ENCODE measurements at regions not wholly inside any gene's neighbourhood (a gene's known extent, or its start where the extent isn't known, plus 50 kb on each side); places are given as distances from the start of the nearest gene placed in this dataset.
"Not testable (repeated sequence)": the region's sequence is repeated elsewhere in the genome, so short reads cannot be mapped to it uniquely, and the experiment has no call there.

GRCh38 chr13:90798381-90798780 is 549.1 kb upstream of the MIR17HG start:
- no peak for DNase-seq (ENCODE audit: low spot score)

GRCh38 chr13:90800082-90800746 is 547.3 kb upstream of the MIR17HG start:
- no peak for DNase-seq (ENCODE audit: low spot score)

DNA sequence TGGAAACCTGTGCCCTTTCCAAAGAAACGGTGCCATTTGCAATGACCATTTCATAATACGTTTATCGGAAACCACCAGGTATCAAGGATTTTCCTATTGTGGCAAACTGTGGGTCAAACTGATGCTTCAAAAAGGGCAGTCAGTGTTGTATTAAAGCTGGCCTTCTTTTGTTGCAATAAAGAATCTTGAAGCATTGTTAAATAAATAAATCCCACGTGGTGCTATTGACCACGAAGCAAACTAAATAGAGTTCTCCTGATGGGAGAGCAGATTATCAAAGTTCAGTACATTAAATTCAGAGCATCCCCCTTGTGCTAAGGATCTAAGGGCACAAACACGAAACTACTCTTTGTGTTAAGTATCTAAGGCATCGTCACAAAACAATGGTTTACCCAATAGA is 545.9 kb upstream of the MIR17HG start:
- no peak for DNase-seq (ENCODE audit: low spot score)

- DNase-seq (ENCODE audit: low spot score), result no peak
Measured at GRCh38 chr13:90803210-90803609, 544.3 kb upstream of the MIR17HG start.

DNA sequence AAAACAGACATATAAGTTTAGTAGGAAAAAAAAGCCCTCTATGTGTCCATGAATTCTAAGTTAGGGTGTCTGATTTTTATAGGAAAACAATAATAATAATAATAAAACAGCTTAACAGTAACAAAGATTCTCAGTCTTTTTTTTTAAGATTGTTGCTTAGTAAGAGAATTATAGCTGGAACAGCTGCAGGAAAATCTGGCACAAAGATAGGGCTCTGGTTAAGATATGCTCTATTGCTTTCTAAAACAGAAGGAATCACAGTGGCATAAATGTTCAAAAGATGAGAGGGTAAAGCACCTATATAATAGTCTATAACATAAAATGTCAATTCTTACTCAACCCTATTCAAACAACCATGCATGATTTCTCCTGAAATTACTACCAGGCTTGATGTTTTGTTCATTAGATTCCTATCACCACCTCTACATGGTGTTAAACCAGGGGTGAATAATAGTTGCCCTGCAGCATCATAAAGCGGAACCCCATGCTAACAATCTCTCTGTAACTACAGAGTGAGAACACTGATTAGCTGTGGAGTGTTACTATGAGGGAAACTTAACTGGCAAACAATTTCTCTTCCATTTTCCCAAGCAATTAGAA is 541.4 kb upstream of the MIR17HG start:
- no peak for DNase-seq (ENCODE audit: low spot score)

DNA sequence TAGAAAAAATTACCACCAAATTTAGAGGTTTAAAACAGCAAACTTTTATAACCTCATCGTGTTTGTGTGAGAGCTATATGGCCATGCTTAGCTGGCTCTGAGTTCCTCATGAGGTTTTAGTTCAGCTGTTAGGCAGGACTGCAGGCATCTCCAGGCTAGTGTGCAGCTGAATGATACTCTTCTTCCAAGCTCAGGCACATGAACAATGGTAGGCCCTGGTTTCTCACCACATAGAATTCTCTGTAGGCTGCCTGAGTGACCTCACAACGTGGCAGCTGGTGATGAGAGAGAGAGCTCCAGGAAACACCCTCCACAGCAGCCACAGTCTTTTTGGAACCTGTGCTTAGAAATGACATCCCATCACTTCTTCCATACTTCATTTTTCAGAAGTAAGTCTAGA is 540.6 kb upstream of the MIR17HG start:
- DNase-seq (ENCODE audit: low spot score), result no peak

GRCh38 chr13:90808838-90809237 is 538.6 kb upstream of the MIR17HG start:
- DNase-seq (ENCODE audit: low spot score), result no peak

DNA sequence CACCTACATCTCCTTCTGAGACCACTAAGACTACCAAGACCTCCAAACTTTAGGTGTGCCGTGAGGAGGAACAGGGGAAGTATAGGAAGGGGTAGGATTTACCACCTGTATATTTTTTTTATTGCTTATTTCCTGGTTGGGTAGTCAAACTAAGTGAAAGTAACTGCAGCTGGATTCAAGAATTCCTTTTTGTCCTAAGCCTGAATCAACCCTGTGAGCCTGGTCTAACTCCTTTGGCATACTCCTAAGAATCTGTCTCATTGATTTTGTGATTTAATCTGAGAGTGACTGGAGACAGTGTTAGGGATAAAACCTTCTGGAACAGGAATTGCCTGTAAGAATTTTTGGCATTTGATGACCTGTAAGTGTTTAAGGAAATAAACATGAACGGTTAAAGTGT is 523.5 kb upstream of the MIR17HG start:
- no peak for DNase-seq (ENCODE audit: low spot score)

GRCh38 chr13:90826688-90827087 is 520.8 kb upstream of the MIR17HG start:
- no peak for DNase-seq (ENCODE audit: low spot score)

DNA sequence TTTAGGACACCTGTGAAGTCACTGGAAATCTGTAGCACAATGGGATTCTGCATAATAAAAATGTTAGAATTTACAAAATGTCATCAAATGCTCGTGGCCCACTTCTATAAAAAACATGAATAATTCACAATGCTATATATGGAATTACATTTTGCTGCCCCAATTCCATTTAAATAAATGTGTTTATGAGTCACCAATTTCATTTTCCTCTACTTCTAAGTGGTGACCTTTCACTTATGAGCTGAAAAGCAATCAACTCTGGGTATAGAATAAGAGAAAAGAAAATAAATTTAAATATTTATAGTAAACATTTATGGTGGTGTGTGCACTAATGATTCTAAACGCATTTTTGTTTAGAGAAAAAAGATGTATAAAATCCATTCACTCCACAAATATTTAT is 516.7 kb upstream of the MIR17HG start:
- DNase-seq (ENCODE audit: low spot score), result no peak

GRCh38 chr13:90833951-90834350 is 513.5 kb upstream of the MIR17HG start:
- no peak for DNase-seq (ENCODE audit: low spot score)

- no peak for DNase-seq (ENCODE audit: low spot score)
Measured at GRCh38 chr13:90834700-90835099, 512.8 kb upstream of the MIR17HG start.

DNA sequence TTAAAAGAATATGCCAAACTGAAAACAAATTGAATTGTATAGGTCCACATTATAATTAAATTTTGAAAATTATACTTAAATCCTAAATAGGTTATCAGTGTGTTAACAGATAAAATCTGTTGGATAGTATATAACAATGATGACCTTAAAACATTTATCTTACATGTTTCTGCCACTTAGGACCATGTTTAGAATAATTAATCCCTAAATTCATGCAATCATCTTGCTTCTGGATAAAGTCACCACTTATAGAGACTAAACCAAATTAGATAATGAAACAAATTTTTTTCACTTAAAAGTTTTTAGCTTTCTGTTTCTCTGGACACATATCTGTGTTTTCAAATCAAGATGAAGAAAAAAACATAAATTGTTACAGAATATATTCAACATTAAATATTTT is 511.7 kb upstream of the MIR17HG start:
- DNase-seq (ENCODE audit: low spot score), result no peak

DNA sequence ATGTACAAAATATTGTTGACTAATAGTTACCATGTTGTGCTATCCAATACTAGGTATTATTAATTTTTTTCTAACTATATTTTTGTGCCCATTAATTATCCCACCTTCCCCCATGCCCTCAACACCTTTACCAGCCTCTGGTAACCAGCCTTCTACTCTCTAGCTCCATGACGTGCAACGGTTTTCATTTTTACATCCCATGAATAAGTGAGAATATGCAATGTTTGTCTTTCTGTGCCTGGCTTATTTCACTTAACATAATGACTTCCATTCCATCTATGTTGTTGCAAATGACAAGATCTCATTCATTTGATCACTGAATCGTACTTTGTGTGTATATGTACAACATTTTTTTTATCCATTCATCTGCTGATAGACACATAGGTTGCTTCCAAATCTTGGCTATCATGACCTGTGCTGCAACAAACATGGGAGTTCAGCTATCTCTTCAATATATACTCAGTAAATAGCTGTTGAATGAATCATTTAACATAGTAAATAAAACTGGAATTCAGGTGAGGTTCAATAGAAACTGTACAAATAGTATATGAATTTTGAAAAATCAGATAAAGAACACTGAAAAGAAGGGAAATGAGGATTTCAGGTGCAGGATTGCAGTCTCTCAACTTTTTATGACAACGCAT is 509.0 kb upstream of the MIR17HG start:
- DNase-seq (ENCODE audit: low spot score), result no peak

- no peak for DNase-seq (ENCODE audit: low spot score)
Measured at GRCh38 chr13:90839061-90839460, 508.4 kb upstream of the MIR17HG start.

GRCh38 chr13:90846936-90847335 is 500.6 kb upstream of the MIR17HG start:
- DNase-seq (ENCODE audit: low spot score), result no peak

DNA sequence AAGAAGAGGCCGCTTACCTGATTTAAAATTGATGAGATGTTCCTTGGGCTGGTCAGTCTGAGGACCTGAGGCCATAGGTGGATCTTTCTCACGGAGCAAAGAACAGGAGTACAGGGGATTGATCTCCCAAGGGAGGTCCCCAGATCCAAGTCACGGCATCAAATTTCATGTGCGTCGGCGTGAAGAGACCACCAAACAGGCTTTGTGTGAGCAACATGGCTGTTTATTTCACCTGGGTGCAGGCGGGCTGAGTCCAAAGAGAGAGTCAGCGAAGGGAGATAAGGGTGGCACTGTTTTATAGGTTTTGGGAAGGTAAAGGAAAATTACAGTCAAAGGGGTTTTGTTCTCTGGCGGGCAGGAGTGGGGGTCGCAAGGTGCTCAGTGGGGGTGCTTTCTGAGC is 493.8 kb upstream of the MIR17HG start:
- DNase-seq (ENCODE audit: low spot score), result not testable (repeated sequence)

- DNase-seq (ENCODE audit: low spot score), result no peak
Measured at GRCh38 chr13:90857921-90858320, 489.6 kb upstream of the MIR17HG start.

DNA sequence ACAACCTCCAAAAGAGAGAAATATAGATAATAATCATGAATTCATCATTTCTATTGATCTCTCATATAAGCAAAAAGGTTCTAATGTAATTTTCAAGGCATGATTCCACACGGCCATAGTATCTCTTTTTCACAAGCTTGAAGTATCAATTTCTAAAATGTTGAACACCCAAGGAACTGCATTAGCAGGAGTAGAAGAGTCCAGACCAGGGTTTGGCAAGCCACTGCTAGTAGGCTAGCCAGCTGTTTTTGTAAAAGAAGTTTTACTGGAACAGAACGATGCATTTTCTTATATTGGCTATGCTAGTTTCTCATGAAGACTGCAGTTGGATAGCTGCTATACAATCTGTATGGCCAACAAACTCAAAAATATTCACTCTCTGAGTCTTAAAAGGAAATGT is 481.5 kb upstream of the MIR17HG start:
- no peak for DNase-seq (ENCODE audit: low spot score)

- peak; percentile 2 for DNase-seq (ENCODE audit: low spot score)
Measured at GRCh38 chr13:90867336-90867683, 480.2 kb upstream of the MIR17HG start.

DNA sequence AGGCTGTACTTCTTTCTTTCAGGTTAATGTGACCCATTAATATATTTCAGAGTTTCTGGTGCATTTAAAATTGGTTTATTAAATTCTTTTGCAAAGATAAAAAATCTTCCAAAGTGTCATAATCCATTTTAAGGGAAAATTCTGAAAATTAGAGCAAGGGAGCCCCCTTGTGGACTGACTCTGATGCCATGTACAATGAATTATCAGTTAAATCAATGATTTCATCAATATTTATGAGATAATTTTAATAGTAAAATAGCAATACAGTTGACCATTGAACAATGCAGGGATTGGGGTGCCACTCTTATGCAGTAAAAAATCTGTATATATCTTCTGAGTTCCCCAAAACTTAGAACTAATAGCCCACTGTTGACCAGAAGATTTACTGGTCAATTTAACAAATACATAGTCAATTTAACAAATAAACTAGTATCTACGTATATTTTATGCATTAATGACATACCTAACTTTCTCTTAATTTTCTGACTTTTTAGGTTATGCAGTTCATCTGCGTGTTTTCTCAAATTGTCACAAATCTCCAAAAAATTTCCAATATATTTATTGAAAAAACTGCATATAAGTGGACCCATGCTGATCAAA is 479.1 kb upstream of the MIR17HG start:
- DNase-seq (ENCODE audit: low spot score), result no peak

DNA sequence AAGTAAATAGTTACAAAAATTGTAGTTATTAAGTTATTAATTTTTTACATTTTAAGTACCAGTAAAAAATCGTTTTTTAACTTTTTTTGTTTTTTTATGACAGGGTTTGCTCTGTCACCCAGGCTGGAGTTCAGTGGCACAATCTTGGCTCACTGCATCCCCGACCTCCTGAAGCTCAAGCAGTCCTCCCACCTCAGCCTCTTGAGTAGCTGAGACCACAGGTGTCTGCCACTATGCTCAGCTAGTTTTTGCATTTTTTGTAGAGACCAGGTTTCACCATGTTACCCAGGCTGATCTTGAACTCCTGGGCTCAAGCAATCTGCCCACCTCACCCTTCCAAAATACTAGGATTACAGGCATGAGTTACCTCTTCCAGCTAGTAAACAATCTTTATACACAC is 477.9 kb upstream of the MIR17HG start:
- DNase-seq (ENCODE audit: low spot score), result no peak

DNA sequence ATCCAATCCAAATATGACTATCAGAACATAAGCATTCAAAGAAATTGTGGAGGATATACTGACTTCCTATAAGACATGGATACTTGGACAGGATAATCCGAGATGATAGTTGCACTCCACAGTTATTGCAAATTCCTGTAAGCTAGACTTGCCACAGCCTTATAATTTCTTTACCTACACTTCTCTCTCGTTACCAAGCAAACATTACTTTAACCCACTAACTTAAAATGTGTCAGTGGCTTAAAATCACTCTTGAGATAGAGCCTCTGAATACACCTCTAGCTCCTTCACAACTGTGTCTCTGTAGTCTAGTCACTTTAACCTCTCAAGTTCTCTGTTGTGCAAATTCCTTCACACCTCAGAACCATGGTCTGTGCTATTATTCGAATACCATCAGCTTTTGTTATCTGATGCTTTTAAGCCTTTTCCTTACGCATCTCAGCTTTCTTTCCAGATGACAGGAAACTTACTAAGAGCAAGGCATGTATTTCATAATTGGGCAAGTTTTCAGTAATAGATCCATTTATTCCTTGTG is 474.9 kb upstream of the MIR17HG start:
- no peak for DNase-seq (ENCODE audit: low spot score)
